PC-3 (cell line): ENCODE measurements at regions not wholly inside any gene's neighbourhood (a gene's known extent, or its start where the extent isn't known, plus 50 kb on each side); places are given as distances from the start of the nearest gene placed in this dataset.
"Not testable (repeated sequence)": the region's sequence is repeated elsewhere in the genome, so short reads cannot be mapped to it uniquely, and the experiment has no call there.

Source experiments
- ATAC-seq: fragments of 200-7000 bp; cut with Tn5 transposase; 2 replicates; pipeline ENCODE4 v1.9.1; 2020; ENCODE audit warnings: mild to moderate bottlenecking, moderate library complexity
- BruUV-seq: library from RNA; stranded (reverse); fragments of 400-500 nt; replicated peaks from 2 replicates; lab custom pipeline; 2021; lab: Mats Ljungman, UMichigan
- CTCF ChIA-PET: fragments of 300-600 bp; sonication (Branson Sonifier 250); formaldehyde crosslinking; loops from one replicate; lab custom pipeline; 2022; ENCODE audit warnings: antibody characterized with exemption; lab: Charles Lee
- POLR2A ChIA-PET: fragments of 300-600 bp; sonication (Branson Sonifier 250); formaldehyde crosslinking; loops from one replicate; lab custom pipeline; 2022; ENCODE audit warnings: antibody characterized with exemption; ENCODE audit not compliant: unreplicated experiment; lab: Charles Lee
- DNase-seq: peaks from one replicate; pipeline ENCODE4 v3.0.0-alpha.2; 2015
- H2AFZ ChIP-seq: fragments of 300-600 bp; sonication (generic); 2 replicates; pipeline ENCODE4 v1.6.0; 2016; ENCODE audit warnings: antibody characterized with exemption, low read length
- H3F3A ChIP-seq: fragments of 300-600 bp; sonication (generic); one replicate; pipeline ENCODE4 v1.6.0; 2017; ENCODE audit warnings: antibody characterized with exemption, low read length, control low read depth, mild to moderate bottlenecking; ENCODE audit not compliant: unreplicated experiment
- H3K27ac ChIP-seq: fragments of 300-600 bp; sonication (generic); 2 replicates; pipeline ENCODE4 v1.5.1; 2016; ENCODE audit warnings: mild to moderate bottlenecking, low read length
- H3K27me3 ChIP-seq: fragments of 300-600 bp; sonication (generic); 2 replicates; pipeline ENCODE4 v1.6.1; 2016; ENCODE audit warnings: low read length, mixed read lengths
- H3K36me3 ChIP-seq: fragments of 300-600 bp; sonication (generic); 2 replicates; pipeline ENCODE4 v1.6.1; 2016; ENCODE audit warnings: low read depth, mixed run types, low read length, mixed read lengths
- H3K4me1 ChIP-seq: fragments of 300-600 bp; sonication (generic); 2 replicates; pipeline ENCODE4 v1.5.1; 2016; ENCODE audit warnings: low read length; ENCODE audit not compliant: insufficient read depth
- H3K4me2 ChIP-seq: fragments of 300-600 bp; sonication (generic); 2 replicates; pipeline ENCODE4 v1.6.0; 2016; ENCODE audit warnings: low read length
- H3K4me3 ChIP-seq: fragments of 300-600 bp; sonication (generic); 2 replicates; pipeline ENCODE4 v1.5.1; 2016; ENCODE audit warnings: mild to moderate bottlenecking, low read length, mixed read lengths
- H3K79me2 ChIP-seq: fragments of 300-600 bp; sonication (generic); 2 replicates; pipeline ENCODE4 v1.6.1; 2017; ENCODE audit warnings: low read length, mixed read lengths
- H3K9ac ChIP-seq: fragments of 300-600 bp; sonication (generic); 2 replicates; pipeline ENCODE4 v1.6.0; 2016; ENCODE audit warnings: mild to moderate bottlenecking, low read length
- H3K9me2 ChIP-seq: fragments of 300-600 bp; sonication (generic); replicated peaks from 2 replicates; pipeline ENCODE4 v1.6.1; 2016; ENCODE audit warnings: mixed run types, low read length, mixed read lengths
- H3K9me3 ChIP-seq: fragments of 300-600 bp; sonication (generic); 2 replicates; pipeline ENCODE4 v1.6.1; 2016; ENCODE audit warnings: low read length, mixed read lengths
- H4K20me1 ChIP-seq: fragments of 300-600 bp; sonication (generic); 2 replicates; pipeline ENCODE4 v1.6.1; 2016; ENCODE audit warnings: low read length, mixed read lengths
- CTCF ChIP-seq: fragments of 300-600 bp; sonication (generic); conservative IDR thresholded peaks from 2 replicates; pipeline ENCODE4 v1.5.1; 2017; ENCODE audit warnings: antibody characterized with exemption, low read depth, mild to moderate bottlenecking, low read length
- EZH2 ChIP-seq: fragments of 300-600 bp; sonication (generic); IDR thresholded peaks from one replicate; pipeline ENCODE4 v1.6.1; 2017; ENCODE audit warnings: antibody characterized with exemption, mild to moderate bottlenecking, low read length; ENCODE audit not compliant: unreplicated experiment
- EZH2phosphoT487 ChIP-seq: fragments of 300-600 bp; sonication (generic); IDR thresholded peaks from 2 replicates; pipeline ENCODE4 v1.6.1; 2018; ENCODE audit warnings: mild to moderate bottlenecking, antibody characterized with exemption, low read length, borderline replicate concordance
- intact Hi-C: fragments of 100-400 bp; cut with micrococcal nuclease; formaldehyde crosslinking; loops from 2 replicates; pipeline ENCODE4 v1.9.0; 2023

DNA sequence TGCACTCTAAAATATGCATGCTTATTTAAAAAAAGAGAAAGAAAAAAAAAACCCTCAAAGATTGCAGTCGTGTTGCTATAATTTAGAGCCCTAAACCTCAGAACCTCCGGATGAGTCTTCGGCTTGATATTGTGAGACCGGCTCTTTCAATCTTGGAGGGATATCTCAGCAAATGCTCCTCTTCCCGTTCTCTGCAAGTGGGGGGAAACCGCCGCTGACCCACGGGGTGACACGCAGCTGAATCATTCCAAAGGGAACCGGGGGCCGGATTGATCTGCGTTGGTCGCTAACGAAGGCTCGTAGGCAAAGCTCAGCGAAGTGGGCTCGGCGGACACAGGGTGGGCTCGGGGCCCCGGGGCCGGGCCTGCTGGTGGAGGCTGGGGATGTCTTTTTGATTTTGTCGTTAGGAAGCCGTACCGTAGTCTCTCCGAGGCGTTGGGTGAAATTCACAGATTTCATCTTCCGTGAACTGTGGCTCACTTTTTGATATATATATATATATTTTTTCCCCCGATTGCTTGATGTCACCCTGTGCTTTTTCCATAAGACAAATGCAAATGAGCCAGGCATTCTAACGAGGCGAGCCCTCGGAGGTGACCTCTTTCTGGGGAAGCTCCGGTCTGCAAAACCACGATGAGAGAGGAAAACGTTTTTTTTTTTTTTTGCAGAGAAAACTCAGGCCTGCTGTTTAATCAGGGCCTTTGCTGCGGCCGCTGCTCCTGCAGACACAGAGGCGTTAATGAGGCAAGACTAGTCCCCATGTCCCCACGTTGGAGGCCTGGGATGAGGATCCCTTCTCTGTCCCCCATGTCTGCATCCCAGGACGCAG is 110.7 kb upstream of the PPP2R3B start:
- no peaks in the 10 kb centered on the region for H3K4me1 ChIP-seq
- no TSS peak for BruUV-seq
- ATAC-seq, result no peak

GRCh38 chrX:498901-499300 is 112.2 kb upstream of the PPP2R3B start:
- H3K27ac ChIP-seq, H4K20me1 ChIP-seq, H3K79me2 ChIP-seq, BruUV-seq, H3K4me2 ChIP-seq, H3K9me3 ChIP-seq, H3K4me3 ChIP-seq, H2AFZ ChIP-seq, H3F3A ChIP-seq, intact Hi-C loops, H3K36me3 ChIP-seq, H3K9me2 ChIP-seq, H3K4me1 ChIP-seq, ATAC-seq, H3K9ac ChIP-seq, CTCF ChIA-PET, POLR2A ChIA-PET, DNase-seq: not testable (repeated sequence)
- H3K27me3 ChIP-seq, result peaks cover 22% of the 10 kb centered on the region

More for the DNA sequence above, 110.7 kb upstream of the PPP2R3B start:
- Histone ChIP-seq H3K4me3 (no peak overlapping the region), H3K79me2 (no peaks in the 10 kb centered on the region), H3K36me3 (no peaks in the 10 kb centered on the region), H4K20me1 (no peaks in the 10 kb centered on the region), H3K9me2 (no peaks in the 10 kb centered on the region), H3K9ac (no peak overlapping the region), H3K9me3 (no peaks in the 10 kb centered on the region), H3K4me2 (no peak overlapping the region), H2AFZ (no peak overlapping the region), H3K27ac (no peak overlapping the region), H3K27me3 (peaks cover 22% of the 10 kb centered on the region), H3F3A (no peaks in the 10 kb centered on the region)
- intact Hi-C loops, result no loop called here
- DNase-seq, result no peak
- ChIA-PET POLR2A (no interaction called here), CTCF (no interaction called here)
- no peak for TF ChIP-seq EZH2
- TF ChIP-seq EZH2phosphoT487, result no peak
- no peak for TF ChIP-seq CTCF

GRCh38 chrX:499870-500364 is 113.2 kb upstream of the PPP2R3B start:
- ChIA-PET CTCF (no interaction called here), POLR2A (no interaction called here)
- no TSS peak for BruUV-seq
- Histone ChIP-seq H3K4me3 (no peak overlapping the region), H3K9me3 (no peaks in the 10 kb centered on the region), H3F3A (no peaks in the 10 kb centered on the region), H3K27ac (no peak overlapping the region), H4K20me1 (no peaks in the 10 kb centered on the region), H3K4me2 (no peak overlapping the region), H3K9me2 (no peaks in the 10 kb centered on the region), H3K79me2 (no peaks in the 10 kb centered on the region), H3K9ac (no peak overlapping the region), H2AFZ (no peak overlapping the region), H3K4me1 (no peaks in the 10 kb centered on the region), H3K36me3 (no peaks in the 10 kb centered on the region), H3K27me3 (peaks cover 22% of the 10 kb centered on the region)
- DNase-seq (no peak), ATAC-seq (no peak)
- TF ChIP-seq EZH2, result no peak
- no peak for TF ChIP-seq EZH2phosphoT487
- no peak for TF ChIP-seq CTCF
- intact Hi-C loops, result no loop called here
